ENCODE measurements at regions not wholly inside any gene's neighbourhood (a gene's known extent, or its start where the extent isn't known, plus 50 kb on each side); places are given as distances from the start of the nearest gene placed in this dataset.

DNA sequence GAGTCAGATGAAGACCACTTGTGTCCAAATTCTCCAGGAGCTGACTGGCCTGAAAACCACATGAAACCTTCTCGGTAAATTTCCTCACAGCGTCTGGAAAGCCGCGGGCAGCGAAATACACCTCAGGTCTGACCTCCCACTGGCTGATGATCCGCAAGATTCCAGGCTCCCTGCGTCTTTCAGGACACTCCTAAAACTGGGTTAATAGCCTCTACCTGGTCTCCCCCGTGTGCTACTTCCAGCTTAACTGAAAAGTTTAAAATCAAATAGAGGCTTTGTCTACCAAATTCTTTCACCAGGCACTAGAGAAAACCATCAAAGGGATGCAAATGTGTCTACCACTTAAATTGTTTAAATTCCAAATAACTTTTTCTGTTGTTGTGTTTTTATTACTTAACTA lies 312.6 kb downstream of the DRD1 start:
- TF ChIP-seq, protein P1, sequence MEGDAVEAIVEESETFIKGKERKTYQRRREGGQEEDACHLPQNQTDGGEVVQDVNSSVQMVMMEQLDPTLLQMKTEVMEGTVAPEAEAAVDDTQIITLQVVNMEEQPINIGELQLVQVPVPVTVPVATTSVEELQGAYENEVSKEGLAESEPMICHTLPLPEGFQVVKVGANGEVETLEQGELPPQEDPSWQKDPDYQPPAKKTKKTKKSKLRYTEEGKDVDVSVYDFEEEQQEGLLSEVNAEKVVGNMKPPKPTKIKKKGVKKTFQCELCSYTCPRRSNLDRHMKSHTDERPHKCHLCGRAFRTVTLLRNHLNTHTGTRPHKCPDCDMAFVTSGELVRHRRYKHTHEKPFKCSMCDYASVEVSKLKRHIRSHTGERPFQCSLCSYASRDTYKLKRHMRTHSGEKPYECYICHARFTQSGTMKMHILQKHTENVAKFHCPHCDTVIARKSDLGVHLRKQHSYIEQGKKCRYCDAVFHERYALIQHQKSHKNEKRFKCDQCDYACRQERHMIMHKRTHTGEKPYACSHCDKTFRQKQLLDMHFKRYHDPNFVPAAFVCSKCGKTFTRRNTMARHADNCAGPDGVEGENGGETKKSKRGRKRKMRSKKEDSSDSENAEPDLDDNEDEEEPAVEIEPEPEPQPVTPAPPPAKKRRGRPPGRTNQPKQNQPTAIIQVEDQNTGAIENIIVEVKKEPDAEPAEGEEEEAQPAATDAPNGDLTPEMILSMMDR (IDR thresholded peaks at IDR 0.05): no peak
- TF ChIP-seq POLR2A (IDR thresholded peaks at IDR 0.05): no peak

Data from esophagus squamous epithelium (tissue), 4 donors.